ENCODE measurements at regions not wholly inside any gene's neighbourhood (a gene's known extent, or its start where the extent isn't known, plus 50 kb on each side); places are given as distances from the start of the nearest gene placed in this dataset.
"Not testable (repeated sequence)": the region's sequence is repeated elsewhere in the genome, so short reads cannot be mapped to it uniquely, and the experiment has no call there.

DNA sequence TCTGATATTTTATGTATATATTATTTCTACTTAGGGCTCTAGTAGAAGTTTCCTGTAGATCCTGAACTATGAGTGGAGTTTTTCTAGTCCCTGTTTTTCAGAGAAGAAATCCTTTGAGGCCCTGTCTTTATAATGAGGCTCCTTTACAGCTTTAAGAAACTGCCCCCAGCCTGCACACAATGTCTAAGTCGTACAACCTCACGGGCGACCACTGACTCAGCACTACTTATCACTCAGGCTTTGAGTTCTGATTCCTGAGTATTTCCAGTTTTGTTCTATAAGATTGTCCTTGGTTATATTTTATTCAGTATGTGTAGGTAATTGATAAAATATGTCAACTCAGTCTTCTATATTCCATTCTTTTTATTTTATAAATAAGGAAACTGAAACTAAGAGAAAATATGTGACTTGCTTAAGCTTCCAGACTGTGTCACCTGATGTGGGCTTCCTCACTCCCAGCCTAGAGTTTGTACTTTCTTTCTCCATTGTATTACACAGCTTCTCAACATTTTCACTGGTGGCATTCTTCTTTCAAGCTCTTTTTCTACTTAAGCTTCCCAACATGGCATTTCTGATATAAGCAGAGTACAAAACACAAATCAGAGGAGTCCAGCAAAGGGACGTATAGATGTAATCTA, 167.0 kb downstream of the TBX18 start:
- no peak overlapping the region for H3K9ac ChIP-seq (ENCODE audit: low read depth in 1 of 2, low read length in 2 of 2)
- no peaks in the 10 kb centered on the region for H3K27me3 ChIP-seq (ENCODE audit: control insufficient read depth in 4 of 4, insufficient read depth in 4 of 4, low read length in 3 of 4)
- H3K4me1 ChIP-seq (ENCODE audit: control insufficient read depth in 4 of 4, insufficient read depth in 4 of 4, low read length in 3 of 4), result no peaks in the 10 kb centered on the region
- 79% methylated on average over 4 of the region's 4 CpGs for WGBS
- TF ChIP-seq FOXA2 (IDR thresholded peaks at IDR 0.05), result no peak
- no peak for TF ChIP-seq NR2F2 (IDR thresholded peaks at IDR 0.05)
- peaks cover 0 to 3% (median 0%) of the 10 kb centered on the region in 4 donors for H3K9me3 ChIP-seq (ENCODE audit: control insufficient read depth in 4 of 4, low read length in 3 of 4)
- DNase-seq (ENCODE audit: low spot score), result no peak
- H3K36me3 ChIP-seq (ENCODE audit: control insufficient read depth in 4 of 4, insufficient read depth in 3 of 4, low read depth in 1 of 4, low read length in 3 of 4), result no peaks in the 10 kb centered on the region
- no peak overlapping the region for H3K27ac ChIP-seq (ENCODE audit: low read depth in 1 of 2, low read length in 2 of 2)
- H3K4me3 ChIP-seq (ENCODE audit: low read depth in 1 of 3, low read length in 3 of 3), result no peak overlapping the region

DNA sequence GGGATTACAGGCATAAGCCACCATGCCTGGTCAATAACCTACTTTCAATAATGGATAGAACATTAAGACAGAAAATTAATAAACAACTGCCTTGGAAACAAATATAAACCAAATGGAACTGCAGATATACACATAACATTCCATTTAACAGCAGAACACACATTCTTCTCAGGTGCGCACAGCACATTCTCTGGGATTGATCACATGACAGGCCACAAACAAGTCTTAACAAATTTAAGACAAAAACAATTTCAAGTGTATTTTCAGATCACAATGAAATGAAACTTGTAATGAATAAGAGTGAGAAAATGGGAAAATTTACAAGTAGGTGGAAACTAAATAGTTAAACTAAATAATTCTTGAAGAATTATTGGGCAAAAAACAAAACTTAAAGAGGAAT, 167.9 kb downstream of the TBX18 start:
- no peaks in the 10 kb centered on the region for H3K27me3 ChIP-seq (ENCODE audit: control insufficient read depth in 4 of 4, insufficient read depth in 4 of 4, low read length in 3 of 4)
- no peak for TF ChIP-seq NR2F2 (IDR thresholded peaks at IDR 0.05)
- TF ChIP-seq, protein P1, sequence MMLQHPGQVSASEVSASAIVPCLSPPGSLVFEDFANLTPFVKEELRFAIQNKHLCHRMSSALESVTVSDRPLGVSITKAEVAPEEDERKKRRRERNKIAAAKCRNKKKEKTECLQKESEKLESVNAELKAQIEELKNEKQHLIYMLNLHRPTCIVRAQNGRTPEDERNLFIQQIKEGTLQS (IDR thresholded peaks at IDR 0.05), result no peak
- TF ChIP-seq, protein P2, sequence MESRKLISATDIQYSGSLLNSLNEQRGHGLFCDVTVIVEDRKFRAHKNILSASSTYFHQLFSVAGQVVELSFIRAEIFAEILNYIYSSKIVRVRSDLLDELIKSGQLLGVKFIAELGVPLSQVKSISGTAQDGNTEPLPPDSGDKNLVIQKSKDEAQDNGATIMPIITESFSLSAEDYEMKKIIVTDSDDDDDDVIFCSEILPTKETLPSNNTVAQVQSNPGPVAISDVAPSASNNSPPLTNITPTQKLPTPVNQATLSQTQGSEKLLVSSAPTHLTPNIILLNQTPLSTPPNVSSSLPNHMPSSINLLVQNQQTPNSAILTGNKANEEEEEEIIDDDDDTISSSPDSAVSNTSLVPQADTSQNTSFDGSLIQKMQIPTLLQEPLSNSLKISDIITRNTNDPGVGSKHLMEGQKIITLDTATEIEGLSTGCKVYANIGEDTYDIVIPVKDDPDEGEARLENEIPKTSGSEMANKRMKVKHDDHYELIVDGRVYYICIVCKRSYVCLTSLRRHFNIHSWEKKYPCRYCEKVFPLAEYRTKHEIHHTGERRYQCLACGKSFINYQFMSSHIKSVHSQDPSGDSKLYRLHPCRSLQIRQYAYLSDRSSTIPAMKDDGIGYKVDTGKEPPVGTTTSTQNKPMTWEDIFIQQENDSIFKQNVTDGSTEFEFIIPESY (IDR thresholded peaks at IDR 0.05), result no peak
- no peak for DNase-seq (ENCODE audit: low spot score)
- 96% methylated on average over 1 of the region's 1 CpG for WGBS
- H3K4me1 ChIP-seq (ENCODE audit: control insufficient read depth in 4 of 4, insufficient read depth in 4 of 4, low read length in 3 of 4), result no peaks in the 10 kb centered on the region
- no peak overlapping the region for H3K4me3 ChIP-seq (ENCODE audit: low read depth in 1 of 3, low read length in 3 of 3)
- no peak overlapping the region for H3K9ac ChIP-seq (ENCODE audit: low read depth in 1 of 2, low read length in 2 of 2)
- no peak overlapping the region for H3K27ac ChIP-seq (ENCODE audit: low read depth in 1 of 2, low read length in 2 of 2)
- H3K9me3 ChIP-seq (ENCODE audit: control insufficient read depth in 4 of 4, low read length in 3 of 4), result peaks cover 0 to 5% (median 0%) of the 10 kb centered on the region in 4 donors
- H3K36me3 ChIP-seq (ENCODE audit: control insufficient read depth in 4 of 4, insufficient read depth in 3 of 4, low read depth in 1 of 4, low read length in 3 of 4), result no peaks in the 10 kb centered on the region

DNA sequence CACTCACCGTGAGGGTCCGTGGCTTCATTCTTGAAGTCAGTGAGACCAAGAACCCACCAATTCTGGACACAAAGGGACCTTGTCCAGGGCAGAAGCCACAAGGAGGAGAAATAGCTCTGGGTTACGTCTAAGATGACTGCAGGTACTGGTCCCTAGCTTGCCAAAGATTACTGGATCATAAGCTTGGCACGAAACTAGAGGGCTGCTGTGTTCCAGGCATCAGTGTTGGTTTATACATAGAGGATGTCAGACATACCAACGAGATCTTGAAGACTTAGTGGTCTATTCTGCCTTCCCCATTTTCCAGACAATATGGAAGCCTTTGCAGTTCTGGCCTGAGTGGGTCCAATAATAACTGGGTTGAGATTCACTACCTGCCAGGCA, 175.7 kb downstream of the TBX18 start:
- 69% methylated on average over 5 of the region's 5 CpGs for WGBS
- no peak for DNase-seq (ENCODE audit: low spot score)

DNA sequence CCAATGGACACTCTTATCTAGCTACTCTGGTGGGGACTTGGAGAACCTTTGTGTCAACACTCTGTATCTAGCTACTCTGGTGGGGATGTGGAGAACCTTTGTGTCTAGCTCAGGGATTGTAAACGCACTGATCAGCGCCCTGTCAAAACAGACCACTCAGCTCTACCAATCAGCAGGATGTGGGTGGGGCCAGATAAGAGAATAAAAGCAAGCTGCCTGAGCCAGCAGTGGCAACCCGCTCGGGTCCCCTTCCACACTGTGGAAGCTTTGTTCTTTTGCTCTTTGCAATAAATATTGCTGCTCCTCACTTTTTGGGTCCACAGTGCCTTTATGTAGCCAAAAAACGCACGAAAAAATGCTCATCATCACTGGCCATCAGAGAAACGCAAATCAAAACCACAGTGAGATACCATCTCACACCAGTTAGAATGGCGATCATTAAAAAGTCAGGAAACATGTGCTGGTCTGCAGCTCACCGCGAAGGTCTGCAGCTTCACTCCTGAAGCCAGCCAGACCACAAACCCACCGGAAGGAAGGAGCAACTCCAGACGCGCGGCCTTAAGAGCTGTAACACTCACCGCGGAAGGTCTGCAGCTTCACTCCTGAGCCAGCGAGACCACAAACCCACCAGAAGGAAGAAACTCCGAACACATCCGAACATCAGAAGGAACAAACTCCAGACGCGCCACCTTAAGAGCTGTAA, 176.3 kb downstream of the TBX18 start:
- H3K9me3 ChIP-seq (ENCODE audit: control insufficient read depth in 4 of 4, low read length in 3 of 4); H3K27me3 ChIP-seq (ENCODE audit: control insufficient read depth in 4 of 4, insufficient read depth in 4 of 4, low read length in 3 of 4); H3K4me3 ChIP-seq (ENCODE audit: low read depth in 1 of 3, low read length in 3 of 3); H3K4me1 ChIP-seq (ENCODE audit: control insufficient read depth in 4 of 4, insufficient read depth in 4 of 4, low read length in 3 of 4); H3K9ac ChIP-seq (ENCODE audit: low read depth in 1 of 2, low read length in 2 of 2); DNase-seq (ENCODE audit: low spot score); H3K36me3 ChIP-seq (ENCODE audit: control insufficient read depth in 4 of 4, insufficient read depth in 3 of 4, low read depth in 1 of 4, low read length in 3 of 4); H3K27ac ChIP-seq (ENCODE audit: low read depth in 1 of 2, low read length in 2 of 2): not testable (repeated sequence)
- WGBS, result 74% methylated on average over 21 of the region's 21 CpGs

More for the DNA sequence above, 175.7 kb downstream of the TBX18 start:
- H3K4me3 ChIP-seq (ENCODE audit: low read depth in 1 of 3, low read length in 3 of 3), result no peak overlapping the region
- peaks cover 0 to 5% (median under 1%) of the 10 kb centered on the region in 4 donors for H3K9me3 ChIP-seq (ENCODE audit: control insufficient read depth in 4 of 4, low read length in 3 of 4)
- no peak overlapping the region for H3K9ac ChIP-seq (ENCODE audit: low read depth in 1 of 2, low read length in 2 of 2)
- no peaks in the 10 kb centered on the region for H3K27me3 ChIP-seq (ENCODE audit: control insufficient read depth in 4 of 4, insufficient read depth in 4 of 4, low read length in 3 of 4)
- no peak overlapping the region for H3K27ac ChIP-seq (ENCODE audit: low read depth in 1 of 2, low read length in 2 of 2)
- H3K36me3 ChIP-seq (ENCODE audit: control insufficient read depth in 4 of 4, insufficient read depth in 3 of 4, low read depth in 1 of 4, low read length in 3 of 4), result no peaks in the 10 kb centered on the region
- H3K4me1 ChIP-seq (ENCODE audit: control insufficient read depth in 4 of 4, insufficient read depth in 4 of 4, low read length in 3 of 4), result no peaks in the 10 kb centered on the region
- TF ChIP-seq NR2F2 (IDR thresholded peaks at IDR 0.05), result no peak
- TF ChIP-seq RXRA (IDR thresholded peaks at IDR 0.05), result no peak

DNA sequence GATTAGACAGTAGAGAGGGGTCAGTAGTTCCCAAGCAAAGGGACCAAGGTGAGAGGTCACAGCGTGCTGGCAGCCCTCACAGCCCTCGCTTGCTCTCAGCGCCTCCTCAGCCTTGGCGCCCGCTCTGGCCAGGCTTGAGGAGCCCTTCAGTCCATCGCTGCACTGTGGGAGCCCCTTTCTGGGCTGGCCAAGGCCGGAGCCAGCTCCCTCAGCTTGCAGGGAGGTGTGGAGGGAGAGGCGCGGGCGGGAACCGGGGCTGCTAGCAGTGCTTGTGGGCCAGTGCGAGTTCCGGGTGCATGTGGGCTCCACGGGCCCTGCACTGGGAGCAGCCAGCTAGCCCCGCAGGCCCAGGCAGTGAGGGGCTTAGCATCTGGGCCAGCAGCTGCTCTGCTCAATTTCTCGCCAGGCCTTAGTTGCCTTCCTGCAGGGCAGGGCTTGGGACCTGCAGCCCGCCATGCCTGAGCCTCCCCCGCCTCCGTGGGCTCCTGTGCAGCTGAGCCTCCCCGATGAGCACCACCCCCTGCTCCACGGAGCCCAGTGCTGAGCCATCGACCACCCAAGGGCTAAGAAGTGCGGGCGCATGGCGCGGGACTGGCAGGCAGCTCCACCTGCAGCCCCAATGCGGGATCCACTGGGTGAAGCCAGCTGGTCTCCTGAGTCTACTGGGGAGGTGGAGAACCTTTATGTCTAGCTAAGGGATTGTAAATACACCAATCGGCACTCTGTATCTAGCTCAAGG, 177.0 kb downstream of the TBX18 start:
- H3K4me3 ChIP-seq (ENCODE audit: low read depth in 1 of 3, low read length in 3 of 3); H3K27ac ChIP-seq (ENCODE audit: low read depth in 1 of 2, low read length in 2 of 2); H3K4me1 ChIP-seq (ENCODE audit: control insufficient read depth in 4 of 4, insufficient read depth in 4 of 4, low read length in 3 of 4); H3K9ac ChIP-seq (ENCODE audit: low read depth in 1 of 2, low read length in 2 of 2); H3K36me3 ChIP-seq (ENCODE audit: control insufficient read depth in 4 of 4, insufficient read depth in 3 of 4, low read depth in 1 of 4, low read length in 3 of 4); H3K9me3 ChIP-seq (ENCODE audit: control insufficient read depth in 4 of 4, low read length in 3 of 4); H3K27me3 ChIP-seq (ENCODE audit: control insufficient read depth in 4 of 4, insufficient read depth in 4 of 4, low read length in 3 of 4); DNase-seq (ENCODE audit: low spot score): not testable (repeated sequence)
- 93% methylated on average over 28 of the region's 28 CpGs for WGBS

Data from liver (tissue), 7 donors.